CD4-positive, alpha-beta T cell treated with Interleukin-10 for 1 hour (primary cell): ENCODE measurements at regions not wholly inside any gene's neighbourhood (a gene's known extent, or its start where the extent isn't known, plus 50 kb on each side); places are given as distances from the start of the nearest gene placed in this dataset.
"Not testable (repeated sequence)": the region's sequence is repeated elsewhere in the genome, so short reads cannot be mapped to it uniquely, and the experiment has no call there.

Experiments used
- DNase-seq: peaks from one replicate; pipeline ENCODE4 v3.0.0-alpha.2; 2020

DNA sequence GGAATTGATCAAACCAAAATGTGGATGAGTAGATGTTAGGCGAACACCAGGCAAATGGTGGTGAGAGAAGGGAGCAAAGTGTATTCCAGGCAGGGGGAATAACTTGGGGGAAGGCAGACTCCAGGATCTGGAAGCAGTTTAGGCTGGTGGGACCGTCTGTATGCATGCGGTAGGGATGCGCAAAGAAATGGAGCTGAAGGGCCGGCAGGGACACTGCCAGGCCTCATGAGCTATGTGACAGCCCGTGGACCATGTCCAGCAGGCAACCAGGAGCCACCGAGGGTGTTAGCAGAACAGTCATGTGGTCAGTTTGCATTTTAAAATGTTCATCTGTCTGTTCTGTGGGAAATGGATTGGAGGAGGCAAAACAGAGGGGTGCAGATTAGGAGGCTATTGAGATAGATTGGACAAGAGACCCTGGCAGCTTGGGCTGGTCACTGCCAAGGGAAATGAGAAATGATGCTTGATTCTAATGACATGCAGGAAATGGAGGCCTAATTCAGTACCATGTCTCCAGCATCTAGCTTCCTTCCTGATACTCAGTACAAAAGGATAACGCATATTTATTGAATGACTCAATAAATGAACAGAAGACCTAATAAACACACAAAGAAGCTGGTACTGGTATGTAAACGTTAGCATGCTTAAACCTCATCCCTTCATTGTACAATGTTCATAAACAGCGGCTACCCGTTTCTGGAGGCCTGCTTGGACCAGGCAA is 412.4 kb downstream of the BUD13 start:
- no peak for DNase-seq

DNA sequence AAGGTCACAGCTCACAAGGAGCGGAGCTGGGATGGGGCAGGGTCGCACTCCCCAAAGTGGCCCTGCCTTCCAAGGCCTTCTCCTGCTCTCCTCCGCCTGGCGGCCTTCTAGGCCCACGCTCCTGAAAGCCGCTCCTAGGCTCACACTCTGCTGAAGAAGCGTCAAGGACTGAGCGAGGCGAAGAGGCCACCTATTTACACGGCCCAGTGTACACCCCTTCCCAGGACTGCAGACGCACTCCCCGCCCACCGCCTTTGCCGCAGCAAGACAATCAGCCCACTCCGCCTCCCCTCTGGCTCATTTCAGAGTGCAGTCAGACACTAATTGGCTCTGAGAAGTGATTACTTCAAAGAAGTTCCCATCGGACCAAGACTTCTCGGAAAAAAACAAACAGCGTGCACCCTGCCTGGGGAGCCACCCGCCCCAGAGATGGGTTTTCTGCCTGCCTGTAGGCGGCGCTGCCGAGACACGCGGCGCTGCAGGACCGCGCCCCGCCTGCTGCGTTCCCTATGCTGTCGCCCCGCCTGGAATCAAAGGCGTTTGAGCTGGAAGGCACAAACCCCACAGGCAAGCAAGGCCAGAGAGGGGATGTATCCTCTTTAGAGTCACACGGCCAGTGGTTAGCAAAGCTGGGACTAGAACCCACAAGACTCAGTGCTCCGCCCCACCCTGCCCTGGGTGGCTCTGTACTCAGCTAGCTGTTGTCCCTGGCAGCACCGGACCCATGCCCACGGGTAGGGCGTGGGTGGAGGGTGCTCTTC is 414.8 kb downstream of the BUD13 start:
- no peak for DNase-seq

DNA sequence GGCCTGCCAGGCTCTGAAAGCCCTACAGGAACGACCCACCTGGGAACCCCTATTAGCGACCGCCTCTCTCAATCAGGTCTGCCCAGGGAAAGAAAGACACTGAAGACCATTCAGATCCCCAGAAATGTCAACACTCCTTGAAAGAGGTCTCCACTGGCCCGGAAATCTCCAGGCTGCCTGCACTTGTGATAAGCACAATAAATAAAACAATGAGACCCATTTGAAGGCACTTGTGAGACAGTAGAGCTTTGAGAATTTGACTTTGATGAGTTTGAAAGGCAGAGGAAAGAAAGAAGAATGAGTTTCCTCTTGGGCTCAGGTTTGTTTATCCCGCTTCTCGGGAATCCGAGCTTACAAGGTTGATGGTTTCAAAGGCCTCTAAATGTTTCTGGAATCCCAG is 416.3 kb downstream of the BUD13 start:
- DNase-seq = no peak

DNA sequence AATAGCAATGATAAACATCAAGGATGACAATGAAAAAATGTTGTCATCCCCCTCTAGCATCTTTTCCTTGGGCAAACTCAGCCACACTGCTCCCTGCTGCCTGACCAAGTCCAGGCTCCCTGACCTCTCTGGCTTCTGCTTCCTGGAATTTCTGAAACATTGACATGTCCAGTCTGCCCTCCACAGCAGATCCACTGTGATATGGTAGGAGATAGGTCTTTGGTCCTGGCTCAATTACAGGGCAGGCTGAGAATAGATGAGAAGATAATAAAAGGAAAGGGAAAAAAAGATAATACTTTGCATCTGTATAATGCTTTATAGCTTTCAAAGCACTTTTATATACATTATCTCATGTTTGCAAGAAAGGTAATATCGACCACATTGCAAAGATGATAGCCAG is 417.7 kb downstream of the BUD13 start:
- DNase-seq = no peak

DNA sequence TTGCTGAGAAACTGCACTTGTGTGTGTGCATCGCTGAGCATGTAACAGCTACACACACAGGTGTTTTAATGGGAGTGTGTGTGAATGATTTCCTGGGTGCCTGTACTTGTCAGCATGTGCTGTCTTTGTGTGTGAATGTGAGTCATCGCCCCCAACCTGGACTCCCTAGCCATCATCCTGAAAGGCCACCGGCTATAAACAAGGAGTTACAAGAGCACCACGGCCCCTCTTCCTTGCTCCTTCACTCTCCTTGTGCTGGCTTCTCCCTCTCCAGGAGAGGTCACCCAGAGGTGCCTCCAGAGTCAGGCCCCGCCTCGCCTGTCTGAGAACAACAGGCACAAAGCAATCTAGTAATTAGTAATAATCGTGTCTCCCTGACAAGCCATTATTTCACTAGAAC is 419.2 kb downstream of the BUD13 start:
- DNase-seq = no peak

- no peak for DNase-seq
These were observed 419.9 kb downstream of the BUD13 start for GRCh38 chr11:116352881-116353280.

DNA sequence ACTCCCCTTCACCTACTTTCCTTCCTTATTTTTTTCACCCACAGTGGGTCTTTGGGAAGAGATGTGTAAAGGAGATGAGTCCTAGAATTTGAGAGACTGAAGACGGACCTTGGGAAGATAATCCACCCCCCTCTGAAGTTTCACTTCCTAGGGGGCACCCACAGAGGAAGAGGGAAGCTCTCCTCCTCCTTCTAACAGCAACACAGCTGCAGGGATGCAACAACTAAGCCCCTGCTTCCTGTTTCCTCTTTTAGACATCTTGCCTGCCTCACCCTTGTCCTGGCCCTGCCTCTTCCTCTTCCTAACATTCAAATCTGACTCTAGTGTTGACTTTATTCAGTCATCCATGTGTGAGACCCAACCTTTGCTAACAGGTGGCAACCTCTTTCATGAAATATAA is 424.6 kb downstream of the BUD13 start:
- no peak for DNase-seq

GRCh38 chr11:116345575-116345974 is 427.2 kb downstream of the BUD13 start:
- no peak for DNase-seq

- DNase-seq = no peak
These were observed 428.2 kb downstream of the BUD13 start for GRCh38 chr11:116344601-116345000.

DNA sequence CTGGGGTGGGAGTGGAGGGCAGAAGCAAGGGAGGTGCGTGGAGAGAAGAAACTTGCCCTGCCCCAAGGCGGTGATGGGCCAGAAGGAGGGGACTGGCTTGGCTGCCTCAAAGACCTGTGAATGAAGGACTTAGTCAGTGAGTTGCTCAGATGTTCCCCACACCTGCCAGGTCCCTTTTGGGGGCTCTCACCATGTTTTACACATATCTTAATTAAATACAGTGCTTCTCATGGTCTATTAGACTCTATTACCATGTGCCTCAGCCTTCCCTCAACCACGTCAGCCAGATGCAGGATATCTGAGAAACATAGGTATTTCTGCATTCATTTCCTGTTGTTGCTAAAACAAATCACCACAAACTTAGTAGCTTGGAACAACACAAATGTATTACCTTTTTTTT is 429.5 kb downstream of the BUD13 start:
- DNase-seq = no peak

DNA sequence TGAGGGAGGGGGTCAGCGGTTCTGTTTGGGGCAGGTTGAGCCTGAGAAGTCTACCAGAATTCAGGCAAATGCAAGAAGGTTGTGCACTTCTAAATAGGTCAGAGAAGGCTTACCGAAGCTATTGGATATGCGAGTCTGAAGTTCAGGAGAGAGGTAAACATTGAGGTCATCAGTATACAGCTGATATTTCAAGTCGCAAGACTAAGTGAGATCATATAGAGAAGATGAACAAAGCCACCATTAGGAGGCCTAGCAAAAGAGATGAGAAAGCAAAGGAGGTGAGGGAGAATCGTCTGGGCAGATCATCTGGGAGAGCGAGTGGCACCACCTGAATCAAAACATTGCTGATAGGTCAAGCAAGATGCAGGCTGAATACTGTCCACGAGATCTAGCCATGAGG is 430.6 kb downstream of the BUD13 start:
- no peak for DNase-seq

- no peak for DNase-seq
These were observed 433.3 kb downstream of the BUD13 start for GRCh38 chr11:116339306-116340098.

DNA sequence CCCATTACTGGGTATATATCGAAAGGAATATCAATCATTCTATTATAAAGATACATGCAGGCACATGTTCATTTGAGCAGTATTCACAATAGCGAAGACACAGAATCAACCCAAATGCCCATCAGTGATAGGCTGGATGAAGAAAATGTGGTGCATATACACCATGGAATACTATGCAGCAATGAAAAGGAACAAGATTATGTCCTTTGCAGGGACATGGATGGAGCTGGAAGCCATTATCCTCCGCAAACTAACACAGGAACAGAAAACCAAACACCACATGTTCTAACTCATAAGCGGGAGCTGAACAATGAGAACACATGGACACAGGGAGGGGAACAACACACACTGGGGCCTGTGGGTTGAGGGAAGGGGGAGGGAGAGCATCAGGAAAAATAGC is 434.3 kb downstream of the BUD13 start:
- DNase-seq = not testable (repeated sequence)

- DNase-seq = no peak
These were observed 436.2 kb downstream of the BUD13 start for GRCh38 chr11:116336540-116336939.

DNA sequence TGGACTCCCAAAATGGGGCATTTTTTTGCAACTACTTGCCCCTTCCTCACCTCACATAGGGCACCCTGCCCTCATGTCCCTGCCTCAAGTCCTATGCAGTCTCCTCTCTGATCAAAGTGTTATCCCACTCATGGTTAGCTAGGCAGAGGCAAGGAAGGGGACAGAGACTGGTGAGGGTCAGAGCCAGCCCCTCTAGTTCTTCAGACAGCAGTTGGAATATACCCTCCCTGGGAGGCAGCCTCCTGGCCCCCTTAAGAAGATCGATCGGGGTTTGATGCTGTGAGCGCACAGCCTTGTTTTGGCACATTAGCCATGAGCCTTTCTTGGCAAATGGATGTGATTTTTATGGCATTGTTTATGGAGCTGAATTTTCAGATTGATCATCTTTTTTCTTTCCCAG is 436.9 kb downstream of the BUD13 start:
- no peak for DNase-seq

GRCh38 chr11:116335078-116335477 is 437.7 kb downstream of the BUD13 start:
- no peak for DNase-seq

DNA sequence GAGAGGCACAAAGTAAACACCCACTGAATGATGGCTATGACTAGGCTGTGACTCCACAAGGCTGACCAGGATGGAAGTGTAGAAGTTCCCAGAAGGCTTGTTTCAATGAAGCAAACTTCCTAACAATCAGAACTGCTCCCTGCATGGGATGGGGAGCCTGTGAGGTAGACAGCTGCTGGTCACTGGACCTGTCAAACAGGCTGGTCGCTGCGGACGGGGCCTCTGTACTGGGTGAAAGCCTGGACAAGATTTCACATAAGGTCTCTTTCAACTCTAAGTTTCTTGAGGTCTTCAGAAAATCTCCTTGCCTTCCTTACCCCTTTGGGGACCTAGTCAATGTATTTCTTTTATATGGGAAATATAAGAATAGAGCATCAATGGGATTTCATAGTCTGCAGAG is 438.2 kb downstream of the BUD13 start:
- DNase-seq = no peak

GRCh38 chr11:116333001-116333535 is 439.7 kb downstream of the BUD13 start:
- DNase-seq = no peak

GRCh38 chr11:116332391-116332790 is 440.4 kb downstream of the BUD13 start:
- DNase-seq = no peak

DNA sequence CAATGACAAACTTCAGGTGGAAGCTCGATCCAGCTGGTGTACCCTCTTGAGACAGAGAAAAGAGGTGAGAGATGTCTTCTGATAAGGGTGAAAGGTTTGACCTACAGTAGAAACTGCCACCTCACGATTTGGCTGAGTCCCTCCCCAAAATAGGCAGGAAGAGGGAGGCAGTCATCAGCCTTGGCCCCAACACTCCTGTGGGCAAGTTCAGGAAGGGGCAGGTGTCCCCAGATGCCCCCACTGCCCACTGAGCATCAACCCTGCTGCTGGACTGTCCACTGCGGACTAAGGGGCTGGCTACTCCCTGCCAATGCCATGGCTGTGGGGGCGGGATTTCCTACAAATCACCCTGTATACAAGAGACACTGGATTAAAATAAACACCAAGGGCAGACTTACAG is 441.4 kb downstream of the BUD13 start:
- no peak for DNase-seq

DNA sequence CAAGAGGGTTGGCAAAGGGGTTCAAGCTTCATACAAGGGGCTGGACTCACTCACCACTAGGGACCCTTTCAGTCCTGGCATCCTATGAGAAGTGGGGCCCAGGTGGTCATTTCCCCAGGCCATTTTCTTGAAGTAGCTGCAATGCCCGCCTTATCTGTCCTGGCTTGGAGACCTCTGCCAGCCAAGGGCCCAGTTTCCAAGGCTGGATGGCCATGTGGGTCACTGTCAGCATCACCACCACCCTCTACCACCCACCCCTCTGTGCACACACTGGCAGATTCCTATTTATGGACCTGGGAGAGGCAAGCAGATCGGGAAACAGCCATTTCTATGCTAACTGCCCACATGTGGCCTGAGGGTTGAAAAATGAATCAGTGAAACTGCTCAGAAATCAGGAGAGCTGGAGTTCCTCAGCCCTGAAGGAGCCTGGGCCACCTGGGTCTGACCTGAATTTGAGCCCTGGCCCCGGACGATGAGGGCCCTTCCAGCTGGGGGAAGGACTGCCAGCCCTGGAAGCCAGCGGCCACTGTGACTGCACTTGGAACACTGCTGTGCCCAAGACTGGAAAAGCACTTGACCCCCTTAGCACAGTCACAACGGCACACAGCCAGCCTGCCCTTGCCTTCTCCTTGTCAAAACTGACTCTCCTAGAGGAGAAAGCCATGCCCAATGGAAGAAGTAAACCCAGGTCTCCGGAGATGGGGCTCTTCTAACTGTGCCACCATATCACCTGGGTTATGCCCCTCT is 442.2 kb downstream of the BUD13 start:
- DNase-seq = no peak

- DNase-seq = no peak
These were observed 443.3 kb downstream of the BUD13 start for GRCh38 chr11:116329354-116330090.
